ENCODE measurements at regions not wholly inside any gene's neighbourhood (a gene's known extent, or its start where the extent isn't known, plus 50 kb on each side); places are given as distances from the start of the nearest gene placed in this dataset.
"Not testable (repeated sequence)": the region's sequence is repeated elsewhere in the genome, so short reads cannot be mapped to it uniquely, and the experiment has no call there.

DNA sequence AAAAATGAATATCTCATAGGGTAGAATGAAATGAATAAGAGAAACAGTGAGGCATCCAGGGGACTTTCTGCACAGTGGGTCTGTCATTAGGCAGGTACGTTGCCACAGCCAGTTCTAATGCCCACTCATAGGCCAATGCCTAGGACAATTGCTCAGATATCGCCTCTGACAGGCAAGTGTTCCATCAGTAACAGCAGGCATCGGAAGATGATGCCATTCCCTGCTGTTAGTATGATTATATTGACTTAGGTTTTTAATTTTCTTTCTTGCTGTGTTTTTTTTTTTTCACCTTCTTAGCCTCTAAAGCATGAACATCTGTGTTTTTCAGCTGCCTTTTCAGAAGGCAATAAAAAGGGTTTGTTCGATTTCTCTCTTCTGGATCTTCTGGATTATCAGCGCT lies 90.7 kb downstream of the PRL start:
- ChIA-PET CTCF (no interaction called here), POLR2A (no interaction called here)
- DNase-seq (ENCODE audit: extremely low spot score), result no peak
- TF ChIP-seq, protein P1, sequence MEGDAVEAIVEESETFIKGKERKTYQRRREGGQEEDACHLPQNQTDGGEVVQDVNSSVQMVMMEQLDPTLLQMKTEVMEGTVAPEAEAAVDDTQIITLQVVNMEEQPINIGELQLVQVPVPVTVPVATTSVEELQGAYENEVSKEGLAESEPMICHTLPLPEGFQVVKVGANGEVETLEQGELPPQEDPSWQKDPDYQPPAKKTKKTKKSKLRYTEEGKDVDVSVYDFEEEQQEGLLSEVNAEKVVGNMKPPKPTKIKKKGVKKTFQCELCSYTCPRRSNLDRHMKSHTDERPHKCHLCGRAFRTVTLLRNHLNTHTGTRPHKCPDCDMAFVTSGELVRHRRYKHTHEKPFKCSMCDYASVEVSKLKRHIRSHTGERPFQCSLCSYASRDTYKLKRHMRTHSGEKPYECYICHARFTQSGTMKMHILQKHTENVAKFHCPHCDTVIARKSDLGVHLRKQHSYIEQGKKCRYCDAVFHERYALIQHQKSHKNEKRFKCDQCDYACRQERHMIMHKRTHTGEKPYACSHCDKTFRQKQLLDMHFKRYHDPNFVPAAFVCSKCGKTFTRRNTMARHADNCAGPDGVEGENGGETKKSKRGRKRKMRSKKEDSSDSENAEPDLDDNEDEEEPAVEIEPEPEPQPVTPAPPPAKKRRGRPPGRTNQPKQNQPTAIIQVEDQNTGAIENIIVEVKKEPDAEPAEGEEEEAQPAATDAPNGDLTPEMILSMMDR (IDR thresholded peaks at IDR 0.05; ENCODE audit: control extremely low read depth, extremely low read depth, low read depth, missing control alignments), result no peak

DNA sequence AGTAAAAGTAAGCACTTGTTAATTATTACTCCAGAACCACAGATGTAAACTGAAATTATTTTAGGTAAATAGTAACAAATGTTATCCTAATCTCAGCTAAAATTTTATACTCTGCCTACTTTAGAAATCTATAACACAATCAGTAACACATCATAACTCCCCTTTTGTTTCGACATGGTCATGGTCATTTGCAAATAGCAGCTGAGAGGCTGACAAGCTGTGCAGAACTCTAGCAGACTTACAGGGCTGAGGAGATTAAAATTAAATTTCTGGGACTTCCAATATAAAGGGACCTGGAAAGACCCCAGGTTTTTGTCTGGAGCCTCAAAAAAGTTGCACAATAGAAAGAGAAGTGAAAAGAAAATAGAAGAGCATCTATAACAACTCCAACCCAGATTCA lies 88.8 kb downstream of the PRL start:
- ChIA-PET POLR2A (no interaction called here), CTCF (no interaction called here)
- DNase-seq (ENCODE audit: extremely low spot score), result no peak
- TF ChIP-seq, protein P1 (IDR thresholded peaks at IDR 0.05; ENCODE audit: control extremely low read depth, extremely low read depth, low read depth, missing control alignments), result no peak

DNA sequence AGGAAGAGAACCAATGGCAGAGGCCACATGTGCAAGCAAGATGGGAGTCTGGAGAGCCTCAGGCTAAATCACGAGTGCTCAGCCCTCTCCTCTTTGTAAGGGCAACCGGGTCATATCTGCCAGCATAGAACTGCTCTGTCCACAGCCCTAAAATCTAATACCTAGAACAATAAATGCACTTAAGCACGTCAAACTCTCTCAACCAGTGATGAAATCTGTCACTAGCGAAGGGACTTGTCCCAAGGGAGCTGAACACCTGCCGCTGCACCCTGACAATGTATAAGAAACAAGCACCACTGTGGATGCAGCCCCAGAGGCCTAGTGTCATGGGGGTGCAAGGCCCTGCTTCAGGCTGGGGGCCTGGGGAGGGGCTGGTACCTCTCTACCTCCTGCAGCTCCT lies 82.5 kb downstream of the PRL start:
- POLR2A ChIA-PET, result no interaction called here
- no peak for DNase-seq (ENCODE audit: extremely low spot score)
- TF ChIP-seq, protein P1 (IDR thresholded peaks at IDR 0.05; ENCODE audit: control extremely low read depth, extremely low read depth, low read depth, missing control alignments), result no peak
- CTCF ChIA-PET, result no interaction called here

DNA sequence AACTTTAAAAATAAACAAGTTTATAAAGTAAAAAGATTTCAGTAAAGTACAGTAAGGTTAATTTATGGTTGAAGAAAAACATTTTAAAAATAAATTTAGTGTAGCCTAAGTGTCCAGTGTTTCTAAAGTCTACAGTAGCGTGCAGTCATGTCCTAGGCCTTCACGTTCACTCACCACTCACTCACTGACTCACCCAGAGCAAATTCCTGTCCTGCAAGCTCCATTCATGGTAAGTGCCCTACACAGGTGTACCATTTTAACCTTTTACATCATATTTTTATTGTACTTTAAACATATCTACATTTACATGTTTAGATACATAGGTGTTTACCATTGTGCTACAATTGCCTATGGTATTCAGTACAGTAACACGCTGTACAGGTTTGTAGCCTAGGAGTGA lies 81.4 kb downstream of the PRL start:
- DNase-seq (ENCODE audit: extremely low spot score); POLR2A ChIA-PET: not testable (repeated sequence)
- CTCF ChIA-PET, result interaction anchor here (1.0 kb wide), 1 partner anchor 20 kb away, joined by 3 read pairs; no protein-coding TSS in a partner anchor

DNA sequence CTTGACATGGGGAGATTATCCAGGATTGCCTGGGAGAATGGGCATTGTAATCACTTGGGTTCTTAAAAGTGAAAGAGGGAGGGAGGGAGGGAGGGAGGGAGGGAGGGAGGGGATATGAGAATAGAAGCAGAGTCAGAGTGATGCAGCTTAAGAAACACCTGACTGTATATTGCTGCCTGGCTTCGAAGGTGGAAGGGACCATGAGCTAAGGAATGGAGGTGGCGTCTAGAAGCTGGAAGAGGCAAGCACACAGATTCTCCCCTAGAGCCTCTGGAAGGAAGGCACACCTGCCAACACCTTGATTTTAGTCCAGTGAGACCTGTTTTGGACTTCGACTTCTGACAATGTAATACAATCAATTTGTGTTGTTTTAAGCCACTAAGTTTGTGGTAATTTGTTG lies 78.4 kb downstream of the PRL start:
- TF ChIP-seq, protein P1 (IDR thresholded peaks at IDR 0.05; ENCODE audit: control extremely low read depth, extremely low read depth, low read depth, missing control alignments), result no peak
- CTCF ChIA-PET, result interaction anchor here (1.0 to 1.4 kb wide), 2 partner anchors 11 to 32 kb away, joined by 3 read pairs; no protein-coding TSS in a partner anchor
- POLR2A ChIA-PET, result no interaction called here
- DNase-seq (ENCODE audit: extremely low spot score), result no peak

DNA sequence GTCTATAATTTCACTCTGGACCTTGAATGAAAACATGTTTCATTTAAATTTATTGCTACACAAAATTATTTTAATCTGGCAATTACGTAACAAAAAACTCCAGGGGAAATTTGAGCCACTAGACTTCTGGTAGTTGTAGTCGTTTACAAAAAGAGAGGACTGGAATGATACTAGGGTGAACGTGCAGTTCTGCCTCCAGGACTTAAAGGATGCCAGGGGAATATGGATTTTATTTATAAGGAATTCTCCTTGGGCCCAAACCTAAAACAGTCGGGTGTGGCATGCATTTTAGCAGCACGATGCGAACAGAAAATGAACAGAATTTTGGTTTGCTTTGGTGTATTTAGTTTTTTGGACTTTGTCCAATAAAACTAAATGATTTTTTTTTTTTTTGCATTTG lies 76.9 kb downstream of the PRL start:
- no peak for DNase-seq (ENCODE audit: extremely low spot score)
- ChIA-PET CTCF (no interaction called here), POLR2A (no interaction called here)
- TF ChIP-seq, protein P1 (IDR thresholded peaks at IDR 0.05; ENCODE audit: control extremely low read depth, extremely low read depth, low read depth, missing control alignments), result no peak

DNA sequence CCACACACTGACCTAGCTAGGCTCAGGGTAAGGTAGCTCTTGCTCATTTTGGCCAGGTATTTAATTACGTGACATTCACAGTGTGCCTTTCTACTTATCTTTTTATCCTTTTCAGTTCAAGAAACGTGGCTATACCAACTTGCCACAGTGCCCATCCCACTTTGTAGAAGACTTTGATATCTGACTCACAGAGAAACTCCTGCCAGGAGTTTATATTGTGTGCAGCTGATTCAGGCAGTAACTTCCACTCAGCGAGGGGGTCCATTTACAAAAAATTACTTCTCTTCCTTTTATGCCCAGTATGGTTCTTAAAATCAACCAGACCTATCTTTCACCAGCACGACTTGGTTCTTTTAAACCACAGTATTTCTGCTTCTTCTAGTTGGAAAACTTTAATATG lies 75.6 kb downstream of the PRL start:
- POLR2A ChIA-PET, result no interaction called here
- no peak for DNase-seq (ENCODE audit: extremely low spot score)
- CTCF ChIA-PET, result interaction anchor here (0.8 kb wide), 1 partner anchor 8 kb away, joined by 3 read pairs; no protein-coding TSS in a partner anchor
- TF ChIP-seq, protein P1 (IDR thresholded peaks at IDR 0.05; ENCODE audit: control extremely low read depth, extremely low read depth, low read depth, missing control alignments), result no peak
